HL-60 (cell line): ENCODE measurements at regions not wholly inside any gene's neighbourhood (a gene's known extent, or its start where the extent isn't known, plus 50 kb on each side); places are given as distances from the start of the nearest gene placed in this dataset.

Source experiments
- POLR2AphosphoS5 ChIP-seq: IDR thresholded peaks from 2 replicates; pipeline ENCODE4 v1.6.1; 2012; ENCODE audit warnings: low read depth
- TF ChIP-seq, protein P1 (sequence below): IDR thresholded peaks from one replicate; pipeline ENCODE4 v1.5.1; 2011; ENCODE audit warnings: low read length, control low read depth, inconsistent platforms; ENCODE audit not compliant: insufficient read depth

DNA sequence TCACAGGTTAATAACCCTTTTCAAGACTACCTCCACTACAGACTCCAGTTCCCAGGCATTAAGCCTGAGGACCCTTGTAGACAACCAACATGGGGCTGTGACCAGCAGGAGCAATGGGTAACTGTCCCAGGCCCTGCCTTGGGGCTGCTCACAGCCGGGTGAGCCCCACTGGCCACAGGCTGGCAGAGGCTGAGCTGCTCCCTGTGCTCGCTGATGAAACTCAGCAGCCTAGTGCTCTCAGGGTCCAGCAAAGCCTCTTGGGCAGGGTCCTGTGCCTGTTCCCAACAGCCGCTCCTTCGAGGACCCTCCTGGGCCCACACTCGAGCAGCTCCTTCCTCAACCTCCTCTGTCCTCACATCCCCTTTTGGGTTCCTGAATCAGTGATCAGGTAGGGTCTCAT, 99.8 kb downstream of the VPREB1 start:
- TF ChIP-seq, protein P1, sequence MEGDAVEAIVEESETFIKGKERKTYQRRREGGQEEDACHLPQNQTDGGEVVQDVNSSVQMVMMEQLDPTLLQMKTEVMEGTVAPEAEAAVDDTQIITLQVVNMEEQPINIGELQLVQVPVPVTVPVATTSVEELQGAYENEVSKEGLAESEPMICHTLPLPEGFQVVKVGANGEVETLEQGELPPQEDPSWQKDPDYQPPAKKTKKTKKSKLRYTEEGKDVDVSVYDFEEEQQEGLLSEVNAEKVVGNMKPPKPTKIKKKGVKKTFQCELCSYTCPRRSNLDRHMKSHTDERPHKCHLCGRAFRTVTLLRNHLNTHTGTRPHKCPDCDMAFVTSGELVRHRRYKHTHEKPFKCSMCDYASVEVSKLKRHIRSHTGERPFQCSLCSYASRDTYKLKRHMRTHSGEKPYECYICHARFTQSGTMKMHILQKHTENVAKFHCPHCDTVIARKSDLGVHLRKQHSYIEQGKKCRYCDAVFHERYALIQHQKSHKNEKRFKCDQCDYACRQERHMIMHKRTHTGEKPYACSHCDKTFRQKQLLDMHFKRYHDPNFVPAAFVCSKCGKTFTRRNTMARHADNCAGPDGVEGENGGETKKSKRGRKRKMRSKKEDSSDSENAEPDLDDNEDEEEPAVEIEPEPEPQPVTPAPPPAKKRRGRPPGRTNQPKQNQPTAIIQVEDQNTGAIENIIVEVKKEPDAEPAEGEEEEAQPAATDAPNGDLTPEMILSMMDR = no peak
- no peak for TF ChIP-seq POLR2AphosphoS5
